HG03025 (cell line): ENCODE measurements at regions not wholly inside any gene's neighbourhood (a gene's known extent, or its start where the extent isn't known, plus 50 kb on each side); places are given as distances from the start of the nearest gene placed in this dataset.

Source experiments
- ATAC-seq: cut with Tn5 transposase; IDR thresholded peaks from one replicate; pipeline ENCODE4 v1.9.1; 2021; ENCODE audit warnings: mild to moderate bottlenecking, moderate library complexity; ENCODE audit not compliant: unreplicated experiment, low FRiP score

GRCh38 chr2:126822921-126823320 is 75.8 kb upstream of the TEX51 start:
- ATAC-seq, result no peak

- ATAC-seq, result no peak
These were observed 74.7 kb upstream of the TEX51 start for GRCh38 chr2:126823951-126824350.

GRCh38 chr2:126824663-126825062 is 74.0 kb upstream of the TEX51 start:
- ATAC-seq, result no peak

- no peak for ATAC-seq
These were observed 73.4 kb upstream of the TEX51 start for GRCh38 chr2:126825316-126825715.

GRCh38 chr2:126826491-126826890 is 72.2 kb upstream of the TEX51 start:
- ATAC-seq, result no peak

- ATAC-seq, result no peak
These were observed 71.3 kb upstream of the TEX51 start for GRCh38 chr2:126827371-126827770.

- ATAC-seq, result no peak
These were observed 70.6 kb upstream of the TEX51 start for GRCh38 chr2:126828051-126828450.

GRCh38 chr2:126828491-126828890 is 70.2 kb upstream of the TEX51 start:
- ATAC-seq, result no peak

GRCh38 chr2:126831234-126832005 is 67.3 kb upstream of the TEX51 start:
- ATAC-seq, result no peak

GRCh38 chr2:126832014-126832413 is 66.7 kb upstream of the TEX51 start:
- no peak for ATAC-seq

- ATAC-seq, result no peak
These were observed 65.9 kb upstream of the TEX51 start for GRCh38 chr2:126832757-126833156.

GRCh38 chr2:126834006-126834659 is 64.6 kb upstream of the TEX51 start:
- ATAC-seq, result no peak

- ATAC-seq, result no peak
These were observed 63.4 kb upstream of the TEX51 start for GRCh38 chr2:126835261-126835660.

- no peak for ATAC-seq
These were observed 62.9 kb upstream of the TEX51 start for GRCh38 chr2:126835831-126836230.

GRCh38 chr2:126836761-126837679 is 61.7 kb upstream of the TEX51 start:
- ATAC-seq, result no peak

GRCh38 chr2:126837966-126838715 is 60.5 kb upstream of the TEX51 start:
- no peak for ATAC-seq

GRCh38 chr2:126838716-126838985 is 60.0 kb upstream of the TEX51 start:
- ATAC-seq, result no peak

- no peak for ATAC-seq
These were observed 58.9 kb upstream of the TEX51 start for GRCh38 chr2:126839796-126840195.

GRCh38 chr2:126843081-126843480 is 55.6 kb upstream of the TEX51 start:
- no peak for ATAC-seq

- ATAC-seq, result no peak
These were observed 52.4 kb upstream of the TEX51 start for GRCh38 chr2:126846241-126846640.
